CD4-positive, CD25-positive, alpha-beta regulatory T cell (primary cell): ENCODE measurements at regions not wholly inside any gene's neighbourhood (a gene's known extent, or its start where the extent isn't known, plus 50 kb on each side); places are given as distances from the start of the nearest gene placed in this dataset.

Experiments
- ATAC-seq, 2 donors: fragments of 150-1000 bp; cut with Tn5 transposase; one replicate each; pipeline ENCODE4 v1.10.0; 2021; ENCODE audit warnings: low read depth in 2 of 2, moderate number of reproducible peaks in 2 of 2, moderate library complexity in 1 of 2
- DNase-seq, 3 donors: peaks; one replicate each; pipeline versions ENCODE4 v3.0.0 to v3.0.0-alpha.2; 2012 to 2022; ENCODE audit warnings: mixed read lengths in 1 of 3
- H3K27ac ChIP-seq: one replicate; pipeline ENCODE4 v1.7.0; 2013; ENCODE audit warnings: mild to moderate bottlenecking, low read length; ENCODE audit not compliant: insufficient read depth, poor library complexity, severe bottlenecking
- H3K27me3 ChIP-seq: one replicate; pipeline ENCODE4 v1.7.0; 2013; ENCODE audit warnings: low read length; ENCODE audit not compliant: control insufficient read depth, insufficient read depth
- H3K36me3 ChIP-seq: one replicate; pipeline ENCODE4 v1.7.0; 2013; ENCODE audit warnings: mild to moderate bottlenecking, low read length, moderate library complexity; ENCODE audit not compliant: control insufficient read depth, insufficient read depth
- H3K4me1 ChIP-seq: 2 replicates; pipeline ENCODE4 v1.7.0; 2013; ENCODE audit warnings: mild to moderate bottlenecking, low read length; ENCODE audit not compliant: insufficient read depth, control insufficient read depth, poor library complexity, severe bottlenecking
- H3K4me3 ChIP-seq: one replicate; pipeline ENCODE4 v1.7.0; 2013; ENCODE audit warnings: low read depth, mild to moderate bottlenecking, low read length, moderate library complexity
- H3K9me3 ChIP-seq, 2 experiments: 1 replicate in 1 of 2; 2 replicates in 1 of 2; pipeline ENCODE4 v1.7.0; 2013; ENCODE audit warnings: low read length in 2 of 2, mild to moderate bottlenecking in 1 of 2, moderate library complexity in 1 of 2; ENCODE audit not compliant: control insufficient read depth in 2 of 2
- H3K27ac Mint-ChIP-seq, 3 donors: one replicate each; pipeline ENCODE4 v1.8.0; 2020 to 2022; ENCODE audit warnings: mild to moderate bottlenecking in 3 of 3, mixed read lengths in 3 of 3, moderate library complexity in 2 of 3
- H3K27me3 Mint-ChIP-seq: one replicate; pipeline ENCODE4 v1.8.0; 2022; ENCODE audit warnings: mild to moderate bottlenecking, mixed read lengths
- H3K36me3 Mint-ChIP-seq: one replicate; pipeline ENCODE4 v1.8.0; 2020; ENCODE audit warnings: mixed read lengths
- H3K4me1 Mint-ChIP-seq, 4 donors: one replicate each; pipeline ENCODE4 v1.8.0; 2020 to 2022; ENCODE audit warnings: mixed read lengths in 4 of 4, mild to moderate bottlenecking in 1 of 4
- H3K4me3 Mint-ChIP-seq, 4 donors: one replicate each; pipeline ENCODE4 v1.8.0; 2020 to 2022; ENCODE audit warnings: mild to moderate bottlenecking in 4 of 4, mixed read lengths in 4 of 4, moderate library complexity in 3 of 4
- H3K9me3 Mint-ChIP-seq, 7 donors: one replicate each; pipeline ENCODE4 v1.8.0; 2020 to 2022; ENCODE audit warnings: mixed read lengths in 7 of 7, mild to moderate bottlenecking in 3 of 7, moderate library complexity in 2 of 7

DNA sequence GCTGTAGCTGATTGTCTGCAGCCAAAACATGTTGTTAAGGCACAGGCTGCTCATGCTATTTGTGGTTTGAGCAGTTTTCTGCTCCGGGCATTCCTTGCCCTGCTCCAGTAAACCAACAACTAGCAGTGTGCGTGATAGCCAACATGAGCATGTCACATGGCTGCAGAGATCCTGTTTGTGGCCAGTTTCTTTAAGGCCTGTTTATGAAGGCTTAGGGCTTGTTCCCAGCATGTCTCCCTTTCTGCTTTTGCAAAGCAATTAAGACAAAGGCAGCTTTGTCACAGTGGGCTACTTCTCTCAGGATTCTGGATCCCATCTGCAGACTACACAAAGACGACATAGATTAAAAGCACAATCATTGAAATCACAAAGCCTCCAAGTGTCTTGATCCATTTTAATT is 160.5 kb downstream of the ZNF518B start:
- DNase-seq (no peak), ATAC-seq (no peak)
- H3K27me3 ChIP-seq = no peaks in the 10 kb centered on the region
- Mint-ChIP-seq H3K4me3 (no peak overlapping the region), H3K4me1 (no peaks in the 10 kb centered on the region), H3K27ac (no peak overlapping the region), H3K9me3 (peaks cover 0 to 7% (median 0%) of the 10 kb centered on the region in 7 donors), H3K27me3 (peaks cover 7% of the 10 kb centered on the region), H3K36me3 (no peaks in the 10 kb centered on the region)
- H3K4me1 ChIP-seq = no peaks in the 10 kb centered on the region
- no peak overlapping the region for H3K27ac ChIP-seq
- no peaks in the 10 kb centered on the region for H3K9me3 ChIP-seq
- no peaks in the 10 kb centered on the region for H3K36me3 ChIP-seq
- H3K4me3 ChIP-seq = no peak overlapping the region

DNA sequence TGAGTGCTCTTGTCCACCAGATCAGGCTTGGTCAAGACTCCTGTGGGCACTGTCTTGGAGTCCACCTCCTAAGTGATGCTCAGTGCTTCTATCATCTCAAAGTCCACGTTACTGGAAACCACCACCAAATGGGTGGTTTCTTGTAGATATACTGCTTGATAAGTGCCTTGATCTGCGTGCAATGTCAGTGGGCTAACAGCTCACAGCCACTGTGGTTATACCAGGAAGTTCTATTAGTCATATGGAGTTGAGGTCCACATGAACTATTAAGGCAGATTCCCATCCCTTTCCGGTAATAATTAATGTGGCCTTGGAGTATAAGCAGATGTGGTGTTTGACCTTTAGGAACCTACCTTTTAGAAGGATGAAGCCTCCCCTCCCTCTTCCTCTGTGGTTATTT is 161.9 kb downstream of the ZNF518B start:
- no peaks in the 10 kb centered on the region for H3K4me1 ChIP-seq
- H3K9me3 ChIP-seq = no peaks in the 10 kb centered on the region
- Mint-ChIP-seq H3K4me1 (no peaks in the 10 kb centered on the region), H3K9me3 (peaks cover 0 to 7% (median 0%) of the 10 kb centered on the region in 7 donors), H3K4me3 (no peak overlapping the region), H3K36me3 (no peaks in the 10 kb centered on the region), H3K27me3 (peaks cover 7% of the 10 kb centered on the region), H3K27ac (no peak overlapping the region)
- no peaks in the 10 kb centered on the region for H3K27me3 ChIP-seq
- H3K4me3 ChIP-seq = no peak overlapping the region
- ATAC-seq (no peak), DNase-seq (no peak)
- H3K27ac ChIP-seq = no peak overlapping the region
- no peaks in the 10 kb centered on the region for H3K36me3 ChIP-seq

DNA sequence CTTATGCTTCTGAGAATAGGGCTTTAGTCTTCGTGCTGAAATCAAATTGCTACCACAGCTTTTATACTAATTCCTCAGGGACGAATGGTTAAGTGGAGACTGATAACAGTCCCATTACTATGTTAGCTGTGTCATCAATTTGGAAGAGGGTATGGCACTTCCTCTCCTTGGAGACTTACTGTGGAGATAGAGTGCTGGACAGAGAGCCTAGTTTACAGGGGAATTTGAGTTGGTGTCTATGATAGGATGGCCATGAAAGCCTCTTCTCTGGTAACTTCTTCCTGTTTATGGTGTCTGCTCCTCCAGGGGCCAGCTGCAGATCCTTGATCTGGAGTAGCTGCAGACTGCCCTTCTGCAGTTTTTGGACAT is 167.7 kb downstream of the ZNF518B start:
- DNase-seq = no peak
- no peak for ATAC-seq
- no peak overlapping the region for H3K4me3 Mint-ChIP-seq
- H3K9me3 Mint-ChIP-seq = peaks cover 0 to 5% (median 0%) of the 10 kb centered on the region in 7 donors
- no peak overlapping the region for H3K27ac ChIP-seq
- no peak overlapping the region for H3K27ac Mint-ChIP-seq
- H3K27me3 ChIP-seq = no peaks in the 10 kb centered on the region
- peaks cover 7% of the 10 kb centered on the region for H3K27me3 Mint-ChIP-seq
- no peaks in the 10 kb centered on the region for H3K4me1 ChIP-seq
- H3K36me3 ChIP-seq = no peaks in the 10 kb centered on the region
- H3K4me1 Mint-ChIP-seq = peaks cover 0 to 5% (median 0%) of the 10 kb centered on the region in 4 donors
- H3K9me3 ChIP-seq = no peaks in the 10 kb centered on the region
- H3K4me3 ChIP-seq = no peak overlapping the region
- H3K36me3 Mint-ChIP-seq = no peaks in the 10 kb centered on the region

GRCh38 chr4:10288830-10289537 is 168.2 kb downstream of the ZNF518B start:
- peaks cover 0 to 5% (median 0%) of the 10 kb centered on the region in 7 donors for H3K9me3 Mint-ChIP-seq
- H3K4me1 Mint-ChIP-seq = peaks cover 0 to 5% (median 0%) of the 10 kb centered on the region in 4 donors
- no peak overlapping the region for H3K4me3 Mint-ChIP-seq
- Histone ChIP-seq H3K9me3 (no peaks in the 10 kb centered on the region), H3K27me3 (no peaks in the 10 kb centered on the region), H3K36me3 (no peaks in the 10 kb centered on the region), H3K4me1 (no peaks in the 10 kb centered on the region), H3K27ac (no peak overlapping the region), H3K4me3 (no peak overlapping the region)
- ATAC-seq (no peak), DNase-seq (no peak)
- H3K36me3 Mint-ChIP-seq = no peaks in the 10 kb centered on the region
- H3K27me3 Mint-ChIP-seq = peaks cover 7% of the 10 kb centered on the region
- H3K27ac Mint-ChIP-seq = no peak overlapping the region

- DNase-seq = no peak
- no peak for ATAC-seq
- H3K9me3 ChIP-seq = no peaks in the 10 kb centered on the region
- Mint-ChIP-seq H3K27me3 (no peaks in the 10 kb centered on the region), H3K27ac (no peak overlapping the region), H3K4me3 (no peak overlapping the region), H3K36me3 (no peaks in the 10 kb centered on the region), H3K4me1 (peaks cover 0 to 5% (median 0%) of the 10 kb centered on the region in 4 donors), H3K9me3 (no peaks in the 10 kb centered on the region)
- H3K4me3 ChIP-seq = no peak overlapping the region
- no peaks in the 10 kb centered on the region for H3K27me3 ChIP-seq
- H3K27ac ChIP-seq = no peak overlapping the region
- H3K36me3 ChIP-seq = no peaks in the 10 kb centered on the region
- H3K4me1 ChIP-seq = no peaks in the 10 kb centered on the region
Observed at GRCh38 chr4:10285028-10285427, 168.4 kb upstream of the WDR1 start.

DNA sequence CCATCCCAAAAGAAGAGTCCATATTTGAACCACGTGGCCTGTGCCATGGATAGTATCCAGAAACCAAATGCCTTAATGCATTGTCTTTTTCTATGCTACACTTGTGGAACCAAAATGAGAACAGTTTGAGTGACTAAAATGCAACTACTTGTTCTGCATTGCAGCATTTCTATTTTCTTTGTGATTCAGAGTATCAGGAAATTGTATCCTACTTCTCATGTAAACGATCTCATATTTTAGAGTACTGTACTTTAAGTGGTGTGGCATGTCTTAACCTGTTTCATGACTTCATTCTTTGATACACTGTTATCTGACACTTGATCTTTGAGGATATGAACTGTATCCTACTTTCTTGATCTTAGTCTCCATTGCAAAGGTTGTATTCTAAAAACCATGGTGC is 167.2 kb upstream of the WDR1 start:
- no peak overlapping the region for H3K27ac Mint-ChIP-seq
- H3K27ac ChIP-seq = no peak overlapping the region
- H3K4me3 Mint-ChIP-seq = no peak overlapping the region
- no peaks in the 10 kb centered on the region for H3K9me3 ChIP-seq
- H3K9me3 Mint-ChIP-seq = no peaks in the 10 kb centered on the region
- ATAC-seq (no peak), DNase-seq (no peak)
- no peak overlapping the region for H3K4me3 ChIP-seq
- H3K36me3 ChIP-seq = no peaks in the 10 kb centered on the region
- H3K4me1 ChIP-seq = no peaks in the 10 kb centered on the region
- no peaks in the 10 kb centered on the region for H3K27me3 Mint-ChIP-seq
- H3K27me3 ChIP-seq = no peaks in the 10 kb centered on the region
- H3K4me1 Mint-ChIP-seq = no peaks in the 10 kb centered on the region
- H3K36me3 Mint-ChIP-seq = no peaks in the 10 kb centered on the region

GRCh38 chr4:10281996-10282395 is 165.4 kb upstream of the WDR1 start:
- H3K36me3 Mint-ChIP-seq = no peaks in the 10 kb centered on the region
- no peak for DNase-seq
- Histone ChIP-seq H3K9me3 (no peaks in the 10 kb centered on the region), H3K4me1 (no peaks in the 10 kb centered on the region), H3K27me3 (no peaks in the 10 kb centered on the region), H3K4me3 (no peak overlapping the region), H3K36me3 (no peaks in the 10 kb centered on the region), H3K27ac (no peak overlapping the region)
- H3K27ac Mint-ChIP-seq = peak overlapping the region in 1 of 3 donors; percentile 44
- no peak for ATAC-seq
- peaks cover 4% of the 10 kb centered on the region for H3K27me3 Mint-ChIP-seq
- H3K9me3 Mint-ChIP-seq = peaks cover 0 to 2% (median 0%) of the 10 kb centered on the region in 7 donors
- no peak overlapping the region for H3K4me3 Mint-ChIP-seq
- no peaks in the 10 kb centered on the region for H3K4me1 Mint-ChIP-seq

GRCh38 chr4:10279261-10279660 is 162.7 kb upstream of the WDR1 start:
- H3K4me1 Mint-ChIP-seq = no peaks in the 10 kb centered on the region
- ATAC-seq (no peak), DNase-seq (no peak)
- peaks cover 0 to 4% (median 0%) of the 10 kb centered on the region in 7 donors for H3K9me3 Mint-ChIP-seq
- H3K4me3 Mint-ChIP-seq = no peak overlapping the region
- peaks cover 2% of the 10 kb centered on the region for H3K27me3 ChIP-seq
- H3K27ac ChIP-seq = no peak overlapping the region
- H3K9me3 ChIP-seq = no peaks in the 10 kb centered on the region
- H3K36me3 Mint-ChIP-seq = no peaks in the 10 kb centered on the region
- no peaks in the 10 kb centered on the region for H3K36me3 ChIP-seq
- no peaks in the 10 kb centered on the region for H3K4me1 ChIP-seq
- no peak overlapping the region for H3K27ac Mint-ChIP-seq
- no peak overlapping the region for H3K4me3 ChIP-seq
- peaks cover 4% of the 10 kb centered on the region for H3K27me3 Mint-ChIP-seq
